IMR-90 (cell line): ENCODE measurements at regions not wholly inside any gene's neighbourhood (a gene's known extent, or its start where the extent isn't known, plus 50 kb on each side); places are given as distances from the start of the nearest gene placed in this dataset.

Source experiments
- CHD1 ChIP-seq: IDR thresholded peaks from 2 replicates; pipeline ENCODE4 v1.6.1; 2012; ENCODE audit warnings: low read depth, low read length, improper control_type of control experiment
- POLR2A ChIP-seq: IDR thresholded peaks from 2 replicates; pipeline ENCODE4 v1.6.1; 2012; ENCODE audit warnings: mild to moderate bottlenecking, low read depth, low read length
- RCOR1 ChIP-seq: IDR thresholded peaks from 2 replicates; pipeline ENCODE4 v1.6.1; 2012; ENCODE audit warnings: mild to moderate bottlenecking, low read length, improper control_type of control experiment; ENCODE audit not compliant: insufficient replicate concordance
- TF ChIP-seq, protein P1 (sequence below): conservative IDR thresholded peaks from 2 replicates; pipeline ENCODE4 v1.5.1; 2012; ENCODE audit warnings: mild to moderate bottlenecking, low read depth, low read length, improper control_type of control experiment

DNA sequence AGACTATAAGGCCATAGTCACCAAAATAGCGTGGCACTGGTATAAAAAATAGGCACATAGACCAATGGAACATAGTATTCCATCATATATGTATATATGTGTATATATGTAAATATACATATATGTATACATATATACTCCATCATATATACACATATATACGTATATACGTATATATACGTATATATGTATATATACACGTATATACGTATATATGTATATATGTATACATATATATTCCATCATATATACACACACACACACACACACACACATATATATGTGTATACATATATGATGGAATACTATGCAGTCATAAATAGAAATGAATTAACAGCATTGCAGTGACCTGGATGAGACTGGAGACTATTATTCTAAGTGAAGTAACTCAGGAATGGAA is 204.6 kb downstream of the LTN1 start:
- no peak for TF ChIP-seq POLR2A
- TF ChIP-seq, protein P1, sequence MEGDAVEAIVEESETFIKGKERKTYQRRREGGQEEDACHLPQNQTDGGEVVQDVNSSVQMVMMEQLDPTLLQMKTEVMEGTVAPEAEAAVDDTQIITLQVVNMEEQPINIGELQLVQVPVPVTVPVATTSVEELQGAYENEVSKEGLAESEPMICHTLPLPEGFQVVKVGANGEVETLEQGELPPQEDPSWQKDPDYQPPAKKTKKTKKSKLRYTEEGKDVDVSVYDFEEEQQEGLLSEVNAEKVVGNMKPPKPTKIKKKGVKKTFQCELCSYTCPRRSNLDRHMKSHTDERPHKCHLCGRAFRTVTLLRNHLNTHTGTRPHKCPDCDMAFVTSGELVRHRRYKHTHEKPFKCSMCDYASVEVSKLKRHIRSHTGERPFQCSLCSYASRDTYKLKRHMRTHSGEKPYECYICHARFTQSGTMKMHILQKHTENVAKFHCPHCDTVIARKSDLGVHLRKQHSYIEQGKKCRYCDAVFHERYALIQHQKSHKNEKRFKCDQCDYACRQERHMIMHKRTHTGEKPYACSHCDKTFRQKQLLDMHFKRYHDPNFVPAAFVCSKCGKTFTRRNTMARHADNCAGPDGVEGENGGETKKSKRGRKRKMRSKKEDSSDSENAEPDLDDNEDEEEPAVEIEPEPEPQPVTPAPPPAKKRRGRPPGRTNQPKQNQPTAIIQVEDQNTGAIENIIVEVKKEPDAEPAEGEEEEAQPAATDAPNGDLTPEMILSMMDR, result no peak
- no peak for TF ChIP-seq CHD1
- TF ChIP-seq RCOR1, result no peak
